Brain microvascular endothelial cell (primary cell): ENCODE measurements at regions not wholly inside any gene's neighbourhood (a gene's known extent, or its start where the extent isn't known, plus 50 kb on each side); places are given as distances from the start of the nearest gene placed in this dataset.

ENCODE experiments used
- DNase-seq: peaks from one replicate; pipeline ENCODE4 v3.0.0-alpha.2; 2020
- H3K27ac ChIP-seq: fragments of 250-450 bp; sonication (Bioruptor Pico); 2 replicates; pipeline ENCODE4 v1.5.1; 2020; ENCODE audit warnings: mild to moderate bottlenecking, moderate library complexity
- H3K27me3 ChIP-seq: fragments of 250-450 bp; sonication (Bioruptor Pico); replicated peaks from 2 replicates; pipeline ENCODE4 v1.5.1; 2020; ENCODE audit warnings: mild to moderate bottlenecking
- H3K36me3 ChIP-seq: fragments of 250-450 bp; sonication (Bioruptor Pico); replicated peaks from 2 replicates; pipeline ENCODE4 v1.5.1; 2020; ENCODE audit warnings: mild to moderate bottlenecking
- H3K4me3 ChIP-seq: 2 replicates; pipeline ENCODE4 v1.5.1; 2011; ENCODE audit warnings: low read depth, mild to moderate bottlenecking, control low read depth, low read length, moderate library complexity
- CTCF ChIP-seq: IDR thresholded peaks from 2 replicates; pipeline ENCODE4 v1.5.1; 2011; ENCODE audit warnings: low read depth, mild to moderate bottlenecking, moderate library complexity, low read length, control low read depth, inconsistent platforms; ENCODE audit errors: missing control alignments
- in situ Hi-C: cut with HindIII; loops from 2 replicates; pipeline ENCODE4 v1.10.0; 2017; ENCODE audit warnings: low sequenced_read_pairs, low pct_ligation_motif_present

- in situ Hi-C loops, result no loop called here
Measured at GRCh38 chr11:38491986-38492385, 1894.0 kb upstream of the RAG2 start.

GRCh38 chr11:38481391-38481790, 1883.4 kb upstream of the RAG2 start:
- Histone ChIP-seq H3K4me3 (no peak overlapping the region), H3K27ac (no peak overlapping the region), H3K27me3 (no peaks in the 10 kb centered on the region), H3K36me3 (no peaks in the 10 kb centered on the region)
- in situ Hi-C loops, result no loop called here
- DNase-seq, result no peak
- no peak for TF ChIP-seq CTCF

More at GRCh38 chr11:38491986-38492385, 1894.0 kb upstream of the RAG2 start:
- no peak overlapping the region for H3K4me3 ChIP-seq
- H3K27me3 ChIP-seq, result no peaks in the 10 kb centered on the region
- no peaks in the 10 kb centered on the region for H3K36me3 ChIP-seq
- no peak for TF ChIP-seq CTCF
- no peak for DNase-seq
- no peak overlapping the region for H3K27ac ChIP-seq

- H3K27me3 ChIP-seq, result no peaks in the 10 kb centered on the region
- H3K4me3 ChIP-seq, result no peak overlapping the region
- peak; percentile 0 for DNase-seq
- no peak overlapping the region for H3K27ac ChIP-seq
- in situ Hi-C loops, result no loop called here
- H3K36me3 ChIP-seq, result no peaks in the 10 kb centered on the region
- TF ChIP-seq CTCF, result no peak
Measured at GRCh38 chr11:38476808-38477575, 1879.0 kb upstream of the RAG2 start.

- Histone ChIP-seq H3K36me3 (no peaks in the 10 kb centered on the region), H3K27me3 (no peaks in the 10 kb centered on the region), H3K27ac (no peak overlapping the region), H3K4me3 (no peak overlapping the region)
- no peak for TF ChIP-seq CTCF
- in situ Hi-C loops, result no loop called here
- DNase-seq, result no peak
Measured at GRCh38 chr11:38461751-38462150, 1863.7 kb upstream of the RAG2 start.

GRCh38 chr11:38460896-38461295, 1862.9 kb upstream of the RAG2 start:
- DNase-seq, result peak; percentile 92
- Histone ChIP-seq H3K36me3 (no peaks in the 10 kb centered on the region), H3K4me3 (no peak overlapping the region), H3K27me3 (no peaks in the 10 kb centered on the region), H3K27ac (peak overlapping the region; percentile 76)
- in situ Hi-C loops, result no loop called here
- TF ChIP-seq CTCF, result no peak

- Histone ChIP-seq H3K27me3 (no peaks in the 10 kb centered on the region), H3K36me3 (no peaks in the 10 kb centered on the region), H3K27ac (peak overlapping the region; percentile 76), H3K4me3 (no peak overlapping the region)
- DNase-seq, result peak; percentile 43
- TF ChIP-seq CTCF, result no peak
- in situ Hi-C loops, result no loop called here
Measured at GRCh38 chr11:38460429-38460828, 1862.4 kb upstream of the RAG2 start.
